Muscle layer of colon (tissue), 2 donors: ENCODE measurements at regions not wholly inside any gene's neighbourhood (a gene's known extent, or its start where the extent isn't known, plus 50 kb on each side); places are given as distances from the start of the nearest gene placed in this dataset.

Experiments
- H3K27ac ChIP-seq: one replicate; pipeline ENCODE4 v1.7.0; 2013; ENCODE audit warnings: low read depth, mild to moderate bottlenecking, low read length, moderate library complexity
- H3K27me3 ChIP-seq, 2 donors: one replicate each; pipeline ENCODE4 v1.7.0; 2013; ENCODE audit warnings: low read length in 2 of 2, mild to moderate bottlenecking in 2 of 2; ENCODE audit not compliant: insufficient read depth in 2 of 2, control insufficient read depth in 1 of 2
- H3K36me3 ChIP-seq: one replicate; pipeline ENCODE4 v1.7.0; 2013; ENCODE audit warnings: mild to moderate bottlenecking, low read length; ENCODE audit not compliant: insufficient read depth
- H3K4me1 ChIP-seq: one replicate; pipeline ENCODE4 v1.7.0; 2013; ENCODE audit warnings: mild to moderate bottlenecking, low read length; ENCODE audit not compliant: insufficient read depth
- H3K4me3 ChIP-seq, 2 donors: one replicate each; pipeline ENCODE4 v1.7.0; 2013; ENCODE audit warnings: low read length in 2 of 2, low read depth in 1 of 2, mild to moderate bottlenecking in 1 of 2, moderate library complexity in 1 of 2
- H3K9ac ChIP-seq: one replicate; pipeline ENCODE4 v1.7.0; 2013; ENCODE audit warnings: low read length
- H3K9me3 ChIP-seq: one replicate; pipeline ENCODE4 v1.7.0; 2013; ENCODE audit warnings: mild to moderate bottlenecking, low read length
- donor health status: abdominal sarcoma.
- donor health status: Adenocarcinoma of cecum.

GRCh38 chr6:154668156-154668555 lies 65.1 kb upstream of the SCAF8 start:
- no peak overlapping the region for H3K9ac ChIP-seq
- H3K36me3 ChIP-seq = no peaks in the 10 kb centered on the region
- no peak overlapping the region for H3K4me3 ChIP-seq
- H3K9me3 ChIP-seq = no peaks in the 10 kb centered on the region
- H3K27me3 ChIP-seq = no peaks in the 10 kb centered on the region
- no peaks in the 10 kb centered on the region for H3K4me1 ChIP-seq
- H3K27ac ChIP-seq = no peak overlapping the region

DNA sequence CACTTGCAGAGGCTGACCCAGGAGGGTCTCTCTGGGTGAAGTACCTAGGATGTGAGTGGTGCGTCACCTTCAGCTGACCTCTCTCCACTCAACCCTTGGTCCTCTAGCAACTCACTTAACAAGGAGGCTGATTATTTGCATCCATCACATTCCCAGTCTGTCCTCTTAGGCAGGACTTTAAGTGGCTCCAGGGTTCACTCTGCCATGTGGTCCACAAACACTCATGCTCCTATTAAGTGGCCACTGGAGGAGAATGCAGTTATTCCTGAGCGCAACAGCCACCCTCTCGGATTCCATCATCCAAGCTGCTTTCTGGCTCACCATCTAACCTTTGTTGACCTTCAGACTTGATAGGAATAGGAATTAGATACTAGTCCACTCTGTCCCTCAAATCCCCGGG lies 61.1 kb upstream of the SCAF8 start:
- H3K27me3 ChIP-seq = no peaks in the 10 kb centered on the region
- H3K9ac ChIP-seq = no peak overlapping the region
- no peaks in the 10 kb centered on the region for H3K9me3 ChIP-seq
- no peak overlapping the region for H3K27ac ChIP-seq
- H3K4me1 ChIP-seq = no peaks in the 10 kb centered on the region
- H3K4me3 ChIP-seq = no peak overlapping the region
- no peaks in the 10 kb centered on the region for H3K36me3 ChIP-seq

- no peaks in the 10 kb centered on the region for H3K4me1 ChIP-seq
- H3K9ac ChIP-seq = no peak overlapping the region
- H3K4me3 ChIP-seq = no peak overlapping the region
- no peaks in the 10 kb centered on the region for H3K36me3 ChIP-seq
- no peaks in the 10 kb centered on the region for H3K9me3 ChIP-seq
- H3K27ac ChIP-seq = no peak overlapping the region
- no peaks in the 10 kb centered on the region for H3K27me3 ChIP-seq
These were observed 59.3 kb upstream of the SCAF8 start for GRCh38 chr6:154673919-154674318.

DNA sequence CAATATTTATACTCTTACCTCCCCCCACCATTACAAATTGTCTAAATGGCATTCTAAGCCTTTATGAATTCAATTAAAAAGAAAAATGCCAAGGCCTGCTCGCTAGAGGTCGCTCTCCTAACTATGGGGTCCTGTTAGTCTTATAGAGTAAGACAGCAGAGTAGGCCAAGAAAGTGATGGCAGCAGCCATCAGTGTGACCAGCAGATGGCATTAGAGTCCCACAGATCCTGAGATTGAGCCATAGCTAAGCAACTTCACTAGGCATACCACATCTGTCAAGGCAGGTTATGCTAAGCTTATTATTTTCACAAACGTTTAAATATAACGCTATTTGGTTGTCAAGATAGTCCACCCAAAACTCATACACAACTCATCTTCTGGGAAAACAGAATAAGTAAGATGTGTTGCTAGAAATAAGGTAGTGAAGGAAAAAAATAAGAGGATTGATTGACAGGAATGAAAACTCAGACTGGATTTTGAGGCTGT lies 57.6 kb upstream of the SCAF8 start:
- no peak overlapping the region for H3K27ac ChIP-seq
- H3K27me3 ChIP-seq = no peaks in the 10 kb centered on the region
- H3K9ac ChIP-seq = no peak overlapping the region
- H3K36me3 ChIP-seq = no peaks in the 10 kb centered on the region
- no peak overlapping the region for H3K4me3 ChIP-seq
- no peaks in the 10 kb centered on the region for H3K4me1 ChIP-seq
- no peaks in the 10 kb centered on the region for H3K9me3 ChIP-seq

DNA sequence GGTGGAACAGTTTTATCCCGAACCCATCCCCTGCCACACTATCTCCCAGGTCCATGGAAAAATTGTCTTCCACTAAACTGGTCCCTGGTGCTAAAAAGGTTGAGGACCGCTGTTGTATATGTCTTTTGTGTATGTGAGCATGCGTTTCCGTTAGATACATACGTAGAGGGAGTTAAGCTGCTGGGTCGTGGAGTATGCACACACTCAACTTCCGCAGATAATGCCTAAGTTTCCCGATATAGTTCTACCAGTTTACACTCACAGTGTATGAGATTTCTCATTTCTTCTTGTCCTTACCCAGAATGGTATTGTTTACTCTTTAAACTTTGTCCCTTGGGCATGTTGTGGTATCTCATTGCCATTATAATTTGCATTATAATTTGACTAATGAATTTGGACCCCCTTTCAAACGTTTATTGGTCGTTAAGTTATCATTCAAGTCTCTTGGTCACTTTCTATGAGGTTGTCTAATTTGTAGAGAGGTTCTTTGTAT lies 50.5 kb upstream of the SCAF8 start:
- Histone ChIP-seq H3K4me1 (no peaks in the 10 kb centered on the region), H3K4me3 (no peak overlapping the region), H3K27me3 (no peaks in the 10 kb centered on the region), H3K9ac (no peak overlapping the region), H3K36me3 (no peaks in the 10 kb centered on the region), H3K9me3 (no peaks in the 10 kb centered on the region), H3K27ac (no peak overlapping the region)
